GM19468 (cell line): ENCODE measurements at regions not wholly inside any gene's neighbourhood (a gene's known extent, or its start where the extent isn't known, plus 50 kb on each side); places are given as distances from the start of the nearest gene placed in this dataset.
"Not testable (repeated sequence)": the region's sequence is repeated elsewhere in the genome, so short reads cannot be mapped to it uniquely, and the experiment has no call there.

Experiments used
- ATAC-seq: cut with Tn5 transposase; IDR thresholded peaks from one replicate; pipeline ENCODE4 v1.9.1; 2021; ENCODE audit warnings: mild to moderate bottlenecking, moderate library complexity, moderate number of reproducible peaks; ENCODE audit not compliant: unreplicated experiment; ENCODE audit errors: extremely low read depth

DNA sequence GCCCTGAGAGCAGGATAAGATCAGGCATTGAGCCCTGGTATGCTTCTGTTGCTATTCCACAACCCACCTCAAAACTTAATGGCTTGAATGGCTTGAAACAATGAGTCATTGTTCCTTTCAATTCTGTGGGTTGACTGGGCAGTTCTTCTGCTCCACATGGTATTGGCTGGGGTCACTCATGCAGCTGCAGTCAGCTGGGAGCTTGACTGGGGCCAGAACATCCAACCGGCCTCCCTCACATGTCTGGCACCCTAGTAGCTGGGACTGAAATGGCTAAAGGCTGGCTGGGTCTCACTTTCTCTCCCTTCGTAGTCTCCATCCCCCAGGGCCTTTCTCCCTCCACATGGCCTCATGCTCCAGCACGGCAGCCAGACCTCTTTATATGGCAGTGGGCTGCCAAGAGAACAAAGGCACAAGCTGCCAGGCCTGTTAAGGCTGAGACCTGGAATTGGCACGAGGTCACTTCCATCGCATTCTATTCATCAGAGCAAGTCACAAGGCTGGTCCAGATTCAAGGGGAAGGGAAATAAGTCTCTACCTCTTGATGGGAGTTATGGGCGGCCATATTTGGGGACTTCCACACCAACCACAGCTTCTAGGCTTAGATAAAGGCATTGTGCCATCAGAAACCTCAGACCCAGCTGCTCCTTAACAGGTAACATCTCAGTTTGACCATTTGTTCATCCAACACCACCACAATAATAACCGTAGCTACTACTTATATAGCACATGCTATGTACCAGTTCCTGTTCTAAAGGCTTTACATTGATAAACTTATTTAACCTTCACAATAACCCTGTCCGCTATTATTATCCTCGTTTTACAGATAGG, 159.7 kb upstream of the ATP6AP2 start:
- no peak for ATAC-seq

DNA sequence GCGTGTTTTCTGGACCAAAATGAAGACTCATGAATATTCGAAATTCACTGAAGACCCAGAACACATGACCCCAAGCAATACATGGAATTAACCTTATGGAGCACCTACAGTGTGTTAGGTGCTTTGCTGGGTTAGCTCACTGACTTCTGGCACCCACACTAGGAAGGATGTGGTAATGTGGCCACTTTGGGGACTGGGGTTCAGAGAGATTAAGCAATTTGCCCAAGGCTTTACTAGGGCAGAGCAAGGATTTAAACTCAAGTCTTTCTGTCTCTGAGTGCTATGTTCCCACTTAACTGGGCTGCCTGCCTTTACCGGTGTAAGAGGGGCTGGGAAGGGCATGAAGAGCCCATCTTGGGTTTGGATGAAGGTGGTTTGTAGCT, 162.0 kb upstream of the ATP6AP2 start:
- no peak for ATAC-seq

DNA sequence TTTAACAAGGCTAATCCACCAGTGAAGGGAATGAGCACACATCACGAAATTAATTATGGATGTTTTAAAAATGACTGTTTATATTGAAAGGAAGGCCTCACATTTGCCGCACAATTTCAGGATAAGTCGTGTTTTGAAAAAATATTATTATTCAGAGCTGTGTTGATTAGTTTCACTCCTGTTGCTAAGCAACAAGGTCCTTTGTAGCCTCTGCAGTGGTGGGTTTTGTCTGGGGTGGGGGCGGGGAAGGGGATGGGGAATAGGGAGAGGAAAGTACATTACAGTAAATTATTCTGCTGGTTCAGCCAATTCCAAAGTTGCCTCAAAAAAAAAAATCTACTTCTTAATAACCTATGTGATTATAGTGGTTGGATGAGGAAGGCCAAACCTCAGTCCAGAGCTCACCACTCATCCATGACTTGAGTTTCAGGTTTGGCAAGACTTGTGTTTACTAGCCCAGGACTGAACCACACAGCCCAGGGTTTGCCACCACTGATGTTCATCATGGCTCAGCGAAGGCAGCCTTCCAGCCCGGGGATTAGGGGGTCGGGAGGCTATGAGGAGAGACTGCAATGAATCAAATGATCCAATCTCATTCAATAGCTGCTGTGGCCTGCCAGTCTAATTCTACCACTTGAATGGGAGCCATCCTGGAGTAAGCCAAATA, 162.5 kb upstream of the ATP6AP2 start:
- no peak for ATAC-seq

DNA sequence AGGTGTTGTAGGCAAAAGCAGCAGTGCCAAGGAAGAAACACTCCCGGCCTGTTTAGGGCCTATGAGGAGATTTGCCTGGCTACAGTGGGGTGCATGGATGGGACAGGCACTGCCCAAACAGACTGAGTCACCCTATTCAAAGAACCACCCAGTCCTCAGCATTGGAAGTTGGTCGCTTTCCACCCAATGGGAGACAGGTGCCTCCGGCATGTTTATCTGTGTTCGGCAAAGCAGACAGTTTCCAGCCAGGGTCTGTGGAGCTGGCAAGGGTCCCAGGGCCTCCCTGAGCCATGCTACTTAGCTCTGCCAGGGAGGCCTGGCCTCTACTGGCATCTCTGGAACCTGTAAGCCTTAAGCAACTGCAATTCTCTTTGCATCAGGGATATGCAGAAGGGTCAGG, 165.1 kb upstream of the ATP6AP2 start:
- ATAC-seq, result no peak

DNA sequence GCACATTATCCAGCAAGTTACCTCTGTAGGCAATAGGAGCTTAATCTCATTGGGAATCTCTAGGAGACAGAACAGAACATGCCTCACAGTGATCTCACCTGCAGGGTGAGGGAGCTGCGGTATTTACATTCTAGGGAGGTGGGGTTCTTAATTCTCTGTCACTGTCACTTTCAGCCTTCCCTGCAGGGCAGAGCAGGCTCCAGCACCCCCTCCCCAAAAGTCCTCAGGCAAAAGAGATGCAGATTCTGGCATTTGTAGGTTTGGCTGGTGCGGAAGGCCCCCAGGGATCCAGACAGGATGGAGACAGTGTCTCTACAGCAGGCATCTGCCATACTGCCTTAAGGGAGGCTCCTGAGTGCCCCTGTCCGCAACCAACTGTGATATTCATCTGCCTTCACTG, 166.4 kb upstream of the ATP6AP2 start:
- no peak for ATAC-seq

DNA sequence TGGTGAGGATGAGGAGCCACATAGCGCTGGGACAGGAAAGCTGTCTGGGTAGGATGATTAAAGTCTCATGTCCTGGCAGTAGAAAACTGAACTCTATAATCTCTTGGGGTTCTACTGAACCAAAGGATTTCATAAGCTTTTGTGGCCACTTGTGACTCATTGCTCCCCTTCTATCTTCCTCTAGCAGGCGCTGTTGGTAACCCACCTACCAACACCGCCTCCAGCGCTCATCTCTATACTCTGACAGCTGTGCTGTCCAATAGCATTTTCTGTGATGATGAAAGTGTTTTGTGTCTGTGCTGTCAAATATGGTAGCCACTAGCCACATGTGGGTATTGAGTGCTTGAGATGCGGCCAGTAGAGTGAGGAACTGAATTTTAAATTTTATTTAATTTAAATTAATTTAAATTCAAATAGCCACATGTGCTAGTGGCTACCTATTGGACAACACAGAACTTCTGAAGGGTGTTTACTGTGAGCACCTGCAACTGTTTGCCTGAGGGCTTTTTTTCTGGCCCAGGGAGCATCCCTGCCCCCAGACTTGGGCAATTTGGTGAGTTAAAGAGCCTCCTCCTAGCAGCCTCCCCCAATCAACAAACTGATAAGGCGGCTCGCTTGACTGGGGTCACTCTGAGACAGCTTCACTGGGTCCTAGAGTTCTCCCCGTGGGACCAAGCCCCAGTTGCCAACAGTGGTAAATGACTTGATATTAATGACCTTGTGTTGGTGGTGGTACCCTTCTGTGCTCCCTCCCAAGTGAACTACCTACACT, 169.2 kb upstream of the ATP6AP2 start:
- no peak for ATAC-seq

DNA sequence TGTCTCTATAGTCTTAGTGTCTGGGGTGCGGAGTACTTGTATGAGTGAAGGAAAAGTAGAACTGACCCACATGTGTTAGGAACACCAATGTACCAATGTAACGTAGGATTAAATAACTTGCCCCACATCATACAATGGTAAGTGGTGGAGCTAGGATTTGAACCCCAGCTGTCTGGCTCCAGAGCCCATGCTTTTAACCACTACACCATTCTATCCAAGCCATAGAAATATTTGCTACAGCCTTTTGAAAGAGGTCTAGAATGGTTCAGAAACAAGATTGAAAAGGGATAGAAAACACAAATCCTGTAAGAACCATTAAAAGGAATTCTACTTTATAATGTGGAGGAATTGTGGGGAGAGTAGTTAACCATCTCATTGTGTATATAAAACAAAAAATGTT, 169.9 kb upstream of the ATP6AP2 start:
- ATAC-seq, result no peak

DNA sequence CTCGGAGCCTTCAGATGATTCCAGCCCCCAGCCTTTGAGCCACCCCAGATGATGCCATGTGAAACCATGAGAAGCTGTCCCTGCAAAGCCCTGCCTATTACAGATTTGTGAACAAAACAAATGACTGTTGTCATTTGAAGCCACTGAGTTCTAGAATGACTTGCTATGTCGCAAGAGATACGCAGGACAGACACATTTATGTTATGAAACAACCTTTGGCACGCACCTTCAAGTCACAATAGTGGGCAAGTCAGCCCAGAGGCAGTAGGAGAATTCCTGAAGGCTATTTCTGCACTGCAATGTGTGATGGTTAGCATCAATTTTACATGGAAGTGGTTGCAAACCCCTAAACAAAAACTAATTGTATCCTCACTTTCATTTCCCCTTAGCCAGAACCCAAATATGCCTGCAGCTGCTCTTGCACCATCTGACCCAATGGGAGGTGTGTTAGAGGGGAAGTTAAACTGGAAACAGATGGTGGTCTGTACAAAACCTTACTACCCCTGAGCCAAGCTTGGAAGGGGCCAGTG, 174.4 kb upstream of the ATP6AP2 start:
- no peak for ATAC-seq

DNA sequence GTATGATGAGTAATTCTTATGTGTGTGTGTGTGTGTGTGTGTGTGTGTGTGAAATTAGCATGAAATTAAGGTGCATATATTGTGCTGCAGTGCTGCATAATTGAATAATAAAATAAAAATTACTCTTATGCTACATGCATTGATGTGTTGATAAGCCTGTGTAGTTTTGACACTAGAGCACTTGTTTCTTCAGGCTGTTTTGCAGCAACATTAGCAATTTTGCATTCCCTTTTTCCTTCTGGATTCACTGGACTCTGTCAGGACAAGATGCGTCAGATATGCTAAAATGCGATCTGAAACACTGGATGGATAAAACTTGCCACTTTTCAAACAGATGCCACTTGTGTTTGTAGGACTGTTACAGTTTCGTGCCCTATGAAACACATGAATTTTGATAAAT, 175.4 kb upstream of the ATP6AP2 start:
- ATAC-seq, result no peak

DNA sequence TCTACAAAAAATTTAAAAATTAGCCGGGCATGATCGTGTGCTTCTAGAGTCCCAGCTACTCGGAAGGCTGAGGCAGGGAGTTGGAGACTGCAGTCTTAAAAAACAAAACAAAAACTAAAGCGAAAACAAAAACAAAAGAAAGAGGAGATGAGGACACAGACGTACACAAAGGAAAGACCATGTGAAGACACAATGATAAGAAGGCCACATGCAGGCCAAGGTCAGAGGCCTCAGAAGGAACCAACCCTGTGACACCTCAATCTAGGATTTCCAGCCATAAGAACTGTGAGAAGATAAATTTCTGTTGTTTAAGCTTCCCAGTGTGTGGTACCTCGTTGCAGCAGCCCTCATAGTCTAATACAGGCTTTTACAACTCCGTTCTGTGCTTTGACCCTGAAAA, 177.0 kb upstream of the ATP6AP2 start:
- no peak for ATAC-seq

DNA sequence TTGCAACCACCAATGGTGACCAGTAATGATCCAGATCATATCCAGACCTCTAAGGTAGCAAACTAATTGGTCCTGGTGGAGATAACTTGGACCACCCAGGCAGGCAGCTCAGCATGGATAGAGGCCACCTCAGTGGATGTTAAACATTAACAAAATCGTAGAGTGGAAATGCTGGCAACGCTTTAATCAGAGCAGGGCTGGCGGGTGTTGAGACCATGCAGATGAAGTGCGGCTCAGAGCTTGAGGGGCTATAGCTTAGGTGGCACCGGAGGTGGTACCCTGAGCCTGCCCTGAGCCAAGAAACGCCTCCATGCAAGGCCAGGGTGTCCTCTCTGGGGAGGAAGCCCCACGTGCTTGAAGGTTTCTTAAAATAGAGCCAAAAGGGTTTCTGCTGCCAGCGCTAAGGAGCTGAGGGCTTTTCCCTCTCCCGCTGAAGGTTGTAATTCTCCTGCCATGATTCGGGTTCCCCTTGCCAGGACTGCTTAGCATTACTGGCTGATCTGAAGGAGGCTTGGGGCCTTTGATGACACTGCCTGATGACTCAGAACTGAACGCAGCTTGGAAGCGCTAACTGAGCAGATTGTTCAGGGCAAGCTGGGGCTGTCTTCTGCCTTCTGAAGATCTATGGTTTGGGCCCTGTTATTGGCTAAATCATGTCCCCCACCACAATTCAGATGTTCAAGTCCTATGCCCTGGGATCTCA, 177.8 kb upstream of the ATP6AP2 start:
- no peak for ATAC-seq

DNA sequence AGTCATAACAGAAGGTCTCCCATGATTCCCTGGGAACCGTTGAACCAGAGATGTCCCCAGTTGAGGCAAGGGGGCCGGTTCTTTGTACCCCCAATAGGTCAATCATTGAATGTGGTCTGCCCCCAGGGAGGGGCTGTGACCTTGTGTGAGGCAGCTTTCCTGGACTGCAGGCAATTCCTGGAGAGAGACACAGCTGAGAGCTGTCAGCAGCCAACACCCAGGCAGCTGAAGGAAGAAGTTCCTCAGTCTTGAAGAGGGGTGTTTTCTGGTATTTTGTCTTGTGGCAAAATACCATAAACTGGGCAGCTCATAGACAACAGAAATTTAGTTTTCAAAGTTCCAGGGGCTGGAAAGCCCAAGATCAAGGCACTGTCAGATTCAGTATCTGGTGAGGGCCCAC, 185.7 kb upstream of the ATP6AP2 start:
- no peak for ATAC-seq

DNA sequence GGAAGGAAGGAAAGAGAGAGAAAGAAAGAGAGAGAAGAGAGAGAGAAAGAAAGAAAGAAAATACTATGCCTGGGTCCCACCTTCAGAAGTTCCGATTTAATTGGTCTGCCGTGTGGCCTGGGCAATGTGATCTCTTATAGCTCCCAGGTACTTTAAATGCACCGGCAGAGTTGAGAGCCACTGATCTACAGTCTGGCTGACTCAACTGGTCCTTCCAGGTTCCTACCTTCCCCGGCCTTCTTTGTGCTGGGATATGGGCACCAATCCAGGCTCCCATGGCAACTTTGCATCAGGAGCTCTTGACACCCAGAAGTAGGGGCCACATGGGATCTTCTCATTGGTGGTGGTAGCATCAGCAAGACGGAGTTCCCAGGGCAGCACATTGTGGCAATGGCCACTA, 186.5 kb upstream of the ATP6AP2 start:
- no peak for ATAC-seq

DNA sequence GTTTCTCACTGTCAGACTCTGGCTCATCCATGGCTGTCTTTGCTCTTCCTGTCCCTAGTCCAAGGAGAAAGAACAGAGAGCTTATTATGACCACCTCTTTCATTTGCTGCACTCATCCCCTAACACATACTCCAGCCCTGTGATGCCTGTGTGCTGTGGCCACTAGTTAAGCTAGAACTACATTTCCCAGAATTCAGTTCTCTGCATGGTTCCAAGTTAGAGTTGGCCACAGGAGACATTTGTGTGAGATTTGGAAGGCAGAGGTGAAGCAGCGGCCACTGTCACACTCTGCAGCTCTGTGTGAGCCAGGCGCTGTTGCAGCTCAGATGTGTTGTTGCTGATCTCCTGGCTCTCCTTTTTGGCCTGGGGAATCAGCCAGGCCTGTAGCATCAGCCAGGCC, 188.2 kb upstream of the ATP6AP2 start:
- ATAC-seq, result no peak

DNA sequence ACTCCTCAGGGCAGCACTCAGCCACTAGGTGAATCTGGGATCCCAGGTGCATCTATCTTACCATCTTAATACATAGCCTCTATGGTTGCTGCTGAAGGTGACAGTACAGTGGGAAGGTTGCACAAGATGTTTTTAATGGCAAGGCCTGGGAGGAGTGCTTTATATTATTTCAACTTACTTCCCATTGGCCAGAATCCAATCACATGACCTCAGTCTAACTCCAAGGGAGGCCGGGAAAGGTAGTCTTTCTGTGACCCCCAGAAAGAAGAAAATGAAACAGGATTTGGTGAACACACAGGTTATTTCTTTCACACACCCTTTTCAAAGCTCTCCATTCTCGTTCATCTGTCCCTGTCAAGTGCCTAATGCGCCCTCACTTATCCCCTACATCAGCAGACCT, 189.1 kb upstream of the ATP6AP2 start:
- no peak for ATAC-seq

DNA sequence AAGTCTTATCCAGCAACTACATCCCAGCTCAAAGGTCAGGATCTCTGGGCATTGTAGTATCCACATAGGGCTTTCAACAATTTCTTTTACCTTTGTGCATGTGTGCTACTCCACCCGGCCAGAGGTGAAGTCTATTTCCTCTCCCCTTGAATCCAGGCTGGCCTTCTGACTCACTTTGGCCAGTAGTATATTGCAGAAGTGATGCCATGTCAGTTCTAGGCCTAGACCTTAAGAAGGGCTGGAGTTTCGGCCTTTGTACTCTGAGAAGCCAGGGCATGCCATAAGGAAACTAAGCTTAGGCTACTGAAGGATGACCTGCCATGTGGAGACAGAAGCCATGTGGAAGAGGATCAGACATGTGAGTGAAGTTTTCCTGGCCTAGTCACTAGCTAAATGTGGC, 191.2 kb upstream of the ATP6AP2 start:
- ATAC-seq, result no peak

DNA sequence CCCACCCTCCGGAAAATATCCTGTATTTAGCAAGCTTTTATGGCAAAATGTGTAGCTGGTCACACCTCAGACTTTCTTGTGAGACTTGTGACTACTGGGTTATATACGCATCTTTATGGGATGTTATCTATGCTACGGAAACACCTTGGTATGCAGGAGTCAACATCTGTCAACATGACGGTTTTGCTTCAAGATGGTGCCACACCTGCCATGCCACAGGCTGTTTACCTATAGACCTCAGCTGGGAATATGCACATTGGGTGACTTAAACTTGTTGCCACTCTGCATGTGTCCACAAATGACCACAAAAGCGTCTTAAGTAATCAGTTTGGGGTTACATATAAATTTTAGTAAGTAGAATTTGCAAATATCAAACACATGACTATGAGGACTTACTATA, 192.3 kb upstream of the ATP6AP2 start:
- no peak for ATAC-seq

DNA sequence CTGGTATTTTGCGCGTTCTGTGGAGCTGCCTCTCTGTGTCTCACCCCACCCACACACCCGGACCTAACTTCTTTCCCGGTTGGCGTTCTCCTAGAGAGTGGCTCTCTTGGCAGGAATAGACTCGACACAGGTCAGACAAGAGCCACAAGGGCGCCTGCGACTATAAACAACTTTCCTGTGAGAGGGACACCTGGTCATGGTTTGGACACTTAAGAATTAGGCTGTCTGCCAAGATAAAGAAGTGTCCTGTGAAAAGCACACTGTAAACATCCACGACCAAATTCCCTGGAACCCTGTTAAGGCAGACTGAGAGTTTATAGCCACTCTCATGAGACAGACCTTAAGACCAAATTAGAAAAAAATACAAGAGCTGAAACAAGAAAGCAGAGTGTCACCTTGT, 192.9 kb upstream of the ATP6AP2 start:
- not testable (repeated sequence) for ATAC-seq

DNA sequence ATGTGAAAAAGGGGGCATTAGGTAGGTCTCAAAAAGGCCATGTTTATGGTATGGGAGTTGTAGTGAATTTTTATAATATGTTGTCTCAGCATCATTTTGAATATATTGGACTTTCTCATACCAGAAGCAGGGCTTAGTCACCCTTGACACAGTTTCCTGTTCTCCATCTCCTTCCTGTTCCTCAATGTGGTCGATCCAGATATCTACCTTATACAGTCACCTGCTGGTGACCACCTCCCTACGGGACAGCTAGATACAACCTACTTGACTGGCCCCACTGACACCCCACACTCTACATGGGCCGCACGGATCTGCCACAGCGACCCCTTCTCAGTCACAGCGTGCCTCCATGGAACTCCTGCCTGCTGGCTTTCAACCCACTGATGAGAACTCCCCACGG, 193.5 kb upstream of the ATP6AP2 start:
- not testable (repeated sequence) for ATAC-seq

DNA sequence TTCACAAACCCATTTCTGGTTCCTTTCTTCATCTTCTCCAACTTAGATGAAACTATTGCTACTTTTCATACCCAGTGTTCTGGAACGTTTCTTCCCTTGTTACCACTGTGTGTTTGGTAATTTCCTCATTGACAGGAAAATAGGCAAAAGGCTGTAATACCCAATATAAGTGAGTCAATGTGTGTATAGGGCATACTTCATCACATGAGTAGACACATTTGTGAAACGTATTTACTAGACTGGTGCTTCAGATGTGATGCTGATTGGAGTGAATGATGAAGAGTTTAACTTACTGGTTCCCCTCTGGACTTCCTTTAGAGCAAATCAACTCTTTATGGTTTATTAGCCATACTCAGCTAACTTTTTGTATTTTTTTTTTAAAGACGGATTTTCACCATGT, 195.1 kb upstream of the ATP6AP2 start:
- no peak for ATAC-seq
